GM12873 (cell line): ENCODE measurements at regions not wholly inside any gene's neighbourhood (a gene's known extent, or its start where the extent isn't known, plus 50 kb on each side); places are given as distances from the start of the nearest gene placed in this dataset.

Experiments used
- TF ChIP-seq, protein P1 (sequence below): IDR thresholded peaks from 2 replicates; pipeline ENCODE4 v1.5.1; 2012; ENCODE audit warnings: low read depth, mild to moderate bottlenecking, moderate library complexity, low read length, control low read depth; ENCODE audit not compliant: insufficient read depth; ENCODE audit errors: missing control alignments

- TF ChIP-seq, protein P1, sequence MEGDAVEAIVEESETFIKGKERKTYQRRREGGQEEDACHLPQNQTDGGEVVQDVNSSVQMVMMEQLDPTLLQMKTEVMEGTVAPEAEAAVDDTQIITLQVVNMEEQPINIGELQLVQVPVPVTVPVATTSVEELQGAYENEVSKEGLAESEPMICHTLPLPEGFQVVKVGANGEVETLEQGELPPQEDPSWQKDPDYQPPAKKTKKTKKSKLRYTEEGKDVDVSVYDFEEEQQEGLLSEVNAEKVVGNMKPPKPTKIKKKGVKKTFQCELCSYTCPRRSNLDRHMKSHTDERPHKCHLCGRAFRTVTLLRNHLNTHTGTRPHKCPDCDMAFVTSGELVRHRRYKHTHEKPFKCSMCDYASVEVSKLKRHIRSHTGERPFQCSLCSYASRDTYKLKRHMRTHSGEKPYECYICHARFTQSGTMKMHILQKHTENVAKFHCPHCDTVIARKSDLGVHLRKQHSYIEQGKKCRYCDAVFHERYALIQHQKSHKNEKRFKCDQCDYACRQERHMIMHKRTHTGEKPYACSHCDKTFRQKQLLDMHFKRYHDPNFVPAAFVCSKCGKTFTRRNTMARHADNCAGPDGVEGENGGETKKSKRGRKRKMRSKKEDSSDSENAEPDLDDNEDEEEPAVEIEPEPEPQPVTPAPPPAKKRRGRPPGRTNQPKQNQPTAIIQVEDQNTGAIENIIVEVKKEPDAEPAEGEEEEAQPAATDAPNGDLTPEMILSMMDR: no peak
These were observed 100.5 kb downstream of the ERMARD start for GRCh38 chr6:169851641-169852503.

- TF ChIP-seq, protein P1: no peak
These were observed 99.3 kb downstream of the ERMARD start for GRCh38 chr6:169850746-169851145.

- TF ChIP-seq, protein P1: no peak
These were observed 98.7 kb downstream of the ERMARD start for GRCh38 chr6:169850154-169850553.

GRCh38 chr6:169849396-169849795, 98.0 kb downstream of the ERMARD start:
- TF ChIP-seq, protein P1: no peak

DNA sequence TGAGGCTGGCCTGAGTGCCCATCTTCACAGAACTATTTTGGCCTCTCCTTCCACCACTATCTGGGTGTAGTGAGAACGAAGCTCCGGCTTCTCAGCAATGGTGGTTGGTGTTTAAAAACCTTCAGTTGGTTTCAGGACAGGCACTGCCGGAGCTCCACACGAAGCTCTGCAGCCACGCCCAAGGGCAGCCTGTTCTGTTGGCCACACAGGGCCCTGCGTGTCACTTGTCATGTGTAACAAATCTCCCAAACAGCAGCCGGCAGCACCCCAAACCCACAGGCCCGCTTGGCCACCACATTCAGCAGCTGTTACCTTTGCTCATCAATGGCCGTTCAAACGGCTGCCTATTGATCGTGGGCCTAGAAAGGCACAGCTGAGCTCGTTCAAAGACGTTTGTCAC, 97.5 kb downstream of the ERMARD start:
- TF ChIP-seq, protein P1: no peak

DNA sequence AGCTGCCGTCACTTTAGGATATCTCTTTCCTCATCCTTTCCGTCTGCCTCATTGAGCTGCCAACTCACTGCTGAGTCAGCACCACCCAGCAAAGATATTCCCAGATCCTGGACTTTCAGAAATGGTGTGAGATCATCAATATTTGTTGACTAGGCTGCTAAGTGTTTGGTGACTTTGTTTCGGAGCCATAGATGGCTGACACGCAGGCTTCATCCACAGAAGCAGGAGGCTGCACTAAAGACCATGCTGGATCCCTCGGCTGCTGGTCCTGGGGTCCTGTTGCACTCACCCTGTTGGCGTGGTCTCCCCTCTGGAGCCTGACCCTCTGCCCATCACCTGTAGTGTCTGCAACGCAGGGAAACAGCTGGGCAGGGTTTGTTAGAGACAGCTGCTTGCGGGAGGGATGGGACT, 96.5 kb downstream of the ERMARD start:
- TF ChIP-seq, protein P1: no peak

DNA sequence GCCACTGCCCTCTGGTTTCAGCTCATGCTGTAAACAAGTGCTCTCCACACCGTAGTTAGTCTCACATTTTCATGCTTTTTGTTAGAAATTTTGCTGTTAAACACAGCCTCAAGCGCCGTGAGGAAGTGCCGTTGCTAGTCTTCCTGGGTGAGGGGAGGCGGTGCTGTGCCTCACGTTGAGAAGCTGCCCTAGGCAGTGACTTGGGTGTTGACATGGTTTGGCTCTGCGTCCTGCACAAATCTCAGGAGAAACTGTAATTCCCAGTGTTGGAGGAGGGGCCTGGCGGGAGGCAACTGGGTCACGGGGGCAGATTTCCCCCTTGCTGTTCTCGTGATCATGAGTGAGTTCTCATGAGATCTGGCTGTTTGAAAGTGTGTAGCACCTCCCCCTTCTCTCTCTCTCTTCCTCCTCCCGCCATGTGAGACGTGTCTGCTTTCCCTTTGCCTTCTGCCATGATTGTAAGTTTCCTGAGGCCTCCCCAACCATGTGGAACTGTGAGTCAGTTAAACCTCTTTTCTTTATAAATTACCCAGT, 95.8 kb downstream of the ERMARD start:
- TF ChIP-seq, protein P1: no peak
